Suprapubic skin (tissue), 4 donors: ENCODE measurements at regions not wholly inside any gene's neighbourhood (a gene's known extent, or its start where the extent isn't known, plus 50 kb on each side); places are given as distances from the start of the nearest gene placed in this dataset.

Source experiments
- DNase-seq, 2 donors: peaks; one replicate each; pipeline ENCODE4 v3.0.0-alpha.2; 2019; ENCODE audit warnings: low spot score in 2 of 2
- H3K27ac ChIP-seq: fragments of 200-600 bp; sonication (generic); one replicate; pipeline ENCODE4 v1.5.1; 2019
- H3K27me3 ChIP-seq: fragments of 200-600 bp; sonication (generic); one replicate; pipeline ENCODE4 v1.5.1; 2019
- H3K36me3 ChIP-seq: fragments of 200-600 bp; sonication (generic); one replicate; pipeline ENCODE4 v1.5.1; 2019
- H3K4me1 ChIP-seq: fragments of 200-600 bp; sonication (generic); one replicate; pipeline ENCODE4 v1.5.1; 2019
- H3K4me3 ChIP-seq: fragments of 200-600 bp; sonication (generic); one replicate; pipeline ENCODE4 v1.5.1; 2019; ENCODE audit warnings: mild to moderate bottlenecking
- H3K9me3 ChIP-seq: fragments of 200-600 bp; sonication (generic); one replicate; pipeline ENCODE4 v1.5.1; 2019
- CTCF ChIP-seq, 2 donors: fragments of 200-600 bp in 1 of 2; fragments of 450-650 bp in 1 of 2; sonication (generic) in 1 of 2; IDR thresholded peaks; one replicate each; pipeline ENCODE4 v1.5.1; 2016 to 2019; ENCODE audit warnings: antibody characterized with exemption in 2 of 2, mild to moderate bottlenecking in 1 of 2, moderate library complexity in 1 of 2
- EP300 ChIP-seq: sonication (generic); formaldehyde crosslinking; IDR thresholded peaks from one replicate; pipeline ENCODE4 v1.6.1; 2017; ENCODE audit warnings: antibody characterized with exemption
- POLR2A ChIP-seq, 2 donors: fragments of 450-650 bp; IDR thresholded peaks; one replicate each; pipeline ENCODE4 v1.6.1; 2017; ENCODE audit warnings: antibody characterized with exemption in 2 of 2, mild to moderate bottlenecking in 2 of 2, moderate library complexity in 2 of 2
- POLR2AphosphoS5 ChIP-seq, 3 donors: sonication (generic); formaldehyde crosslinking; IDR thresholded peaks; one replicate each; pipeline ENCODE4 v1.6.1; 2017; ENCODE audit warnings: antibody characterized with exemption in 3 of 3
- WGBS: methylation state at CpG from one replicate; pipeline ENCODE4 v1.1.5; 2018; 5-methylcytosine and 5-hydroxymethylcytosine counted together

DNA sequence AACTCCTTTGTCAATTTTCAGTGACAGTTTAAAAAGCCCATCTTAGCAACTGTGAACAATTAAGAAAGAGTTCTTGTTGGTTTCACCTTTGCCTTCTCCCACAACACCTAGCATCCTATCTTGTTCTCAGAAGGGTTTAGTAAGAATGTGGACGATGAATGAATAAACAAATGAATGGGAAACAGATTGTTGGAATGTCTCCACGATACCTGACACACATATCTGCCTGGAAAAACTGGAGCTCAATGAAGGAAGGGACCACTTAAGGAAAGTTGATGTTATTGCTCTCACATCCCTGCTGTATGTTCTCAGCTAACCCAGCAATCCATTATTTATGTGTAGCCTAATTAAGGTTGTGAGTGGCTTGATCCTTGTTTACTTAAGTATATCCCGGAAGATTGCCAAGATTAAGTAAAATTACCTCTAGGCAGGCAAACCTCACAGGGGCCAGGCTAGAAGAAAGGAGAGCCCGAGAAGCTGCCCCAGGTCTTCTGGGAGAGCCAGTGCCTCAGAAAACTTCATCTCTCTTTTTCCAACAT is 286.4 kb downstream of the NXPE2 start:
- TF ChIP-seq EP300 (no peak), CTCF (IDR thresholded peaks at IDR 0.05) (no peak), POLR2AphosphoS5 (IDR thresholded peaks at IDR 0.05) (no peak), POLR2A (IDR thresholded peaks at IDR 0.05) (no peak)

DNA sequence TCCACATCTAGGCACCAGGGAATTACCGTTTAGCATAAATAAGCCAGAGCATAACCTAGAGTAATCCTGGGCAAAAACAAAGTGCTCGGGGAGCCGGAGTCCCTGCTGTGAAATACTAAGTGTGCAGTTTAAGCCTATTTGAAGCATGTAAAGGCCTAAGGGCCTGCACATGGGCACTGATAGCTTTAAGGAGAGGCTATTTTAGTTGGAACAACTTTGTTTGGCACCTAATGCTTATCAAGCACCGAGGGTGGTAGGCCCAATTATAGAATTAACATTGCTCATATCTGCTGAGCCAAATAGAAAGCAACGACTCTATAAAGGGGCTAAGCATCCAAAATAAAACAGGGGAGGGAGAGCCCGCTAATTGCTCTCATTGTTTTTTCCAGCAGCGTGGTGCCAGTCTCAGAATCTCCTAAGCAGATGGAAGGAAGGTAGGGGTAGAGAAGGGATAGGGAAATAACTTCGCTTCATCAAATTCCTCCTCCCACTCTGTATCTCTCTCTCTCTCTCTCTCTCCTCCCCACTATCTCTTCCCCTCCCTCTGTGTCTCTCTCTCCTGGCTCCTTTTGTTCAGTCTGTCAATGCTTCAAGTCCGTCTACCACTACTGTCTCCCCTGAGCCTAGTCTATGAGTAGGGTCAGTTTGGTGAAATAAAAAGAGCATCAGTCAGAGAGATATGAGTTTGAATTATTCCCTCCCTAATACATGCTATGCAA is 292.8 kb downstream of the NXPE2 start:
- Histone ChIP-seq H3K4me1 (no peaks in the 10 kb centered on the region), H3K4me3 (no peak overlapping the region), H3K9me3 (no peaks in the 10 kb centered on the region), H3K36me3 (no peaks in the 10 kb centered on the region), H3K27ac (no peak overlapping the region), H3K27me3 (peaks cover 5% of the 10 kb centered on the region)
- no peak for DNase-seq
- no peak for TF ChIP-seq EP300
- TF ChIP-seq POLR2A (IDR thresholded peaks at IDR 0.05): no peak
- no peak for TF ChIP-seq POLR2AphosphoS5 (IDR thresholded peaks at IDR 0.05)
- no peak for TF ChIP-seq CTCF (IDR thresholded peaks at IDR 0.05)
- WGBS: 82% methylated on average over 9 of the region's 9 CpGs

More for the DNA sequence above, 286.4 kb downstream of the NXPE2 start:
- WGBS: 56% methylated on average over 4 of the region's 4 CpGs
- no peaks in the 10 kb centered on the region for H3K27me3 ChIP-seq
- H3K4me1 ChIP-seq: no peaks in the 10 kb centered on the region
- no peak overlapping the region for H3K27ac ChIP-seq
- no peak for DNase-seq
- no peaks in the 10 kb centered on the region for H3K9me3 ChIP-seq
- no peak overlapping the region for H3K4me3 ChIP-seq
- H3K36me3 ChIP-seq: no peaks in the 10 kb centered on the region

DNA sequence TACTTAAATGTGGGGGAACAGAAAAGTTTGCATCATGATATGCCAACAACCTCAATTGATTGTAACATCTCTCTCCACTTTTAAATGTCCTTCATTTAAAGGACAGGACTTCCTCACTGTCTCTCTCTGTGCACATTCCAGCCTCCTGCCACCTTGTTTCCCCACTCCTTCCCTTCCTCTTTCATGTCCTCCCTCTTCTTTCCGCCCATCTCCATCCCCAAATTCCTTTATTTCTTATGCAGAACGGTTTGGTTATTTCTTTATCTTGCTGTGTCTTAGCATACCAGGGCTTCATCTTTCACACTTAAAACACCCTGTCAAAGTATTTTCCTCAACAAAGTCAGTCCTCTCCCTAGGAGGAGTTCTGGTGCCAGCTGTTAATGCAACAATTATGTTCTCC is 293.8 kb downstream of the NXPE2 start:
- whole genome bisulfite sequencing: 40% methylated on average over 2 of the region's 2 CpGs
- peaks cover 5% of the 10 kb centered on the region for H3K27me3 ChIP-seq
- H3K4me1 ChIP-seq: no peaks in the 10 kb centered on the region

DNA sequence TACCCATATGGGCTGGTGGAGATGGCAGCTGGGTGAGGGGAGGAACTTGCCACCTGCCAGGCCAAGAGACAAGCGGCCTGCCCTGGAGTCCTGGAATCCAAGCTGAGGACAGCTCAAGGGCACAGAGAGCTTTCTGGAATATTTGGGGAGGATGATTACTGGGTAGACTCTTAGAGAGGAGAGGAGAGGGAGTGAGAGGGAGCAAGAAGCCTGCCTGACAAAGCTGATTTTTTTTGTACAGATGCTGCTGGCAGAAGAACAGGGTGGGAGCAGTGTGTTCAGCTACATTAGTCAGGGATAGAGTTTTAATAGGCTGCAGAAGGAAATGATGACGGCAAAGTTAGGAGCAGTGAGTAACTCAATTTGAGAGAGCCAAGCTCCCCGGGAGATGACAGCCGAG is 299.3 kb downstream of the NXPE2 start:
- 38% methylated on average over 4 of the region's 4 CpGs for WGBS
- DNase-seq: no peak
- no peak overlapping the region for H3K4me3 ChIP-seq

More for the DNA sequence above, 293.8 kb downstream of the NXPE2 start:
- TF ChIP-seq POLR2AphosphoS5 (IDR thresholded peaks at IDR 0.05): no peak
- no peak for TF ChIP-seq EP300
- TF ChIP-seq CTCF (IDR thresholded peaks at IDR 0.05): no peak
- no peak for TF ChIP-seq POLR2A (IDR thresholded peaks at IDR 0.05)
- H3K9me3 ChIP-seq: no peaks in the 10 kb centered on the region
- no peak overlapping the region for H3K4me3 ChIP-seq
- no peaks in the 10 kb centered on the region for H3K36me3 ChIP-seq
- no peak overlapping the region for H3K27ac ChIP-seq
- no peak for DNase-seq

More for the DNA sequence above, 299.3 kb downstream of the NXPE2 start:
- peaks cover 2% of the 10 kb centered on the region for H3K27me3 ChIP-seq
- H3K36me3 ChIP-seq: no peaks in the 10 kb centered on the region
- no peak overlapping the region for H3K27ac ChIP-seq
- no peaks in the 10 kb centered on the region for H3K9me3 ChIP-seq
- H3K4me1 ChIP-seq: no peaks in the 10 kb centered on the region
- no peak for TF ChIP-seq POLR2A (IDR thresholded peaks at IDR 0.05)
- TF ChIP-seq EP300: no peak
- TF ChIP-seq POLR2AphosphoS5 (IDR thresholded peaks at IDR 0.05): no peak
- no peak for TF ChIP-seq CTCF (IDR thresholded peaks at IDR 0.05)
